ENCODE measurements at regions not wholly inside any gene's neighbourhood (a gene's known extent, or its start where the extent isn't known, plus 50 kb on each side); places are given as distances from the start of the nearest gene placed in this dataset.

DNA sequence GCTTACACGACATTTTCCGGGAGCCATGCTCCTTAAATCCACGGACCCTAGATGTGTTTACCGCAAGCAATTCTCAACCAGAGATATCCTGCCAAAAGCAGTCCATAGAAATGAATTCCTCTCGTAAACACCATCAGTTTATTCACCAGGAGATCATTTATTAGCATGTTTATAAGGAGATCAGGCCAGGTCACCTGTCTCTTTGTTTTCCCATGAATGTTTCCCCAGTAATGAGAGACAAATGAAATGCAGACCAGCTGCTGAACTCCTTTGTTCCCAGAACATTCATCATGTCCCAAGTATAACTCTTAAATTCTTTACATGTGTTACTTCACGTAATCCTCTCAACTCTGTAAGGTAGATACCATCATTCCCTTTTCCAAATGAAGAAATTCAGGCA, 137.1 kb downstream of the DDX53 start:
- Histone ChIP-seq H3K27me3 (replicated peaks in 1 of 2; ENCODE audit: control insufficient read depth in 2 of 2, extremely low read depth in 1 of 2, insufficient read depth in 2 of 2, low read length in 1 of 2) (no peaks in the 10 kb centered on the region), H3K36me3 (ENCODE audit: control insufficient read depth in 2 of 2, extremely low read depth in 1 of 2, insufficient read depth in 1 of 2, low read length in 1 of 2) (no peaks in the 10 kb centered on the region), H3K9me3 (no peaks in the 10 kb centered on the region), H3K4me3 (ENCODE audit: control insufficient read depth in 1 of 2, extremely low read depth in 1 of 2, low read length in 1 of 2) (no peak overlapping the region), H3K4me1 (ENCODE audit: control insufficient read depth in 1 of 2, extremely low read depth in 1 of 2, insufficient read depth in 2 of 2, low read length in 2 of 2) (no peaks in the 10 kb centered on the region), H3K27ac (ENCODE audit: low read length) (no peak overlapping the region)
- WGBS (ENCODE audit: insufficient coverage) = no CpG with 5 or more reads among the region's 6 CpGs
- CTCF ChIA-PET = no interaction called here
- POLR2A ChIA-PET = no interaction called here
- Mint-ChIP-seq H3K36me3 (no peaks in the 10 kb centered on the region), H3K4me3 (no peak overlapping the region), H3K9me3 (peaks cover 0 to 2% (median 0%) of the 10 kb centered on the region in 3 donors), H3K4me1 (no peaks in the 10 kb centered on the region), H3K27ac (no peak overlapping the region), H3K27me3 (peaks cover 0 to 10% of the 10 kb centered on the region in 2 donors)
- no peak for ATAC-seq (replicated peaks in 1 of 4)
- DNase-seq = no peak

DNA sequence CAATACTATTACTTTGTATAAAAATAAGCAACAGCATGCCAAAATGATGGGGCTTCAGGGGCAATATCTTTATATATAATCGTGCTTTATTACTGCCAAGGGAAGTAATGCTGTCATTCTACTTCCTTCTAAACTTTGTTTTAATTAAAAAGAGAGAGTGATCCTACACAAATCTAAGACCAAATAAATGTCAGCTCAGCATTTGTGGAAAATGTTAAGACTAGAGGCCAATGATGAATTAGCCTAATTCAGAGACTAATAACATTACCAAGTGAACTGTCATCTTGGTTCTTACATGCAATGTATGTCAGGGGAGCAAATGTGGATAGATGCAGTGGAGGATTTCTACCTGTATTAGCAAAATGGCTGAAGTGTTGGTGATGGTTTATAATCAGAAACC, 166.4 kb upstream of the PTCHD1 start:
- Histone ChIP-seq H3K27ac (ENCODE audit: low read length) (no peak overlapping the region), H3K9me3 (no peaks in the 10 kb centered on the region), H3K36me3 (ENCODE audit: control insufficient read depth in 2 of 2, extremely low read depth in 1 of 2, insufficient read depth in 1 of 2, low read length in 1 of 2) (no peaks in the 10 kb centered on the region), H3K4me1 (ENCODE audit: control insufficient read depth in 1 of 2, extremely low read depth in 1 of 2, insufficient read depth in 2 of 2, low read length in 2 of 2) (no peaks in the 10 kb centered on the region), H3K27me3 (replicated peaks in 1 of 2; ENCODE audit: control insufficient read depth in 2 of 2, extremely low read depth in 1 of 2, insufficient read depth in 2 of 2, low read length in 1 of 2) (no peaks in the 10 kb centered on the region), H3K4me3 (ENCODE audit: control insufficient read depth in 1 of 2, extremely low read depth in 1 of 2, low read length in 1 of 2) (no peak overlapping the region)
- CTCF ChIA-PET = no interaction called here
- POLR2A ChIA-PET = no interaction called here
- Mint-ChIP-seq H3K27ac (no peak overlapping the region), H3K36me3 (no peaks in the 10 kb centered on the region), H3K4me3 (no peak overlapping the region), H3K27me3 (peaks cover 0 to 21% of the 10 kb centered on the region in 2 donors), H3K9me3 (no peaks in the 10 kb centered on the region), H3K4me1 (no peaks in the 10 kb centered on the region)
- no peak for ATAC-seq (replicated peaks in 1 of 4)
- WGBS (ENCODE audit: insufficient coverage) = no CpG with 5 or more reads among the region's 1 CpG
- DNase-seq = no peak

DNA sequence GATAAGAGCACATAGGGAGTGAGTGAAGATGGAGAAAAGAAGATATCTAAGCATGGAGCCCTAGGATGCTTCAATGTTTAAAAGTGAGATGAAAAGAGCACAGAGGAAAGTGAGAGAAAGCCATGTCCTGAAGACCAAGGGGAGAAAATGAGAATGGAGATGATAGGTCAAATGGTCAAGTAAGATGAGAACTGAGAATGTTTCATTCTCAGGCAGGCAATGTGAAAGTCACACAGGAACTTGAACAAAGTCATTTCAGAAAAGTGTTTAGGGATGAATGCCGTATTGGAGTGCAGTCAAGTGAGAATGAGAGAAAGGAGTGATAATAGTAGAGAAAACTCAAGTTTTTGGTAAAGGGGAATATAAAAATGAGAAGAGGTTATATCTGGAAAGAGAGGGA, 148.7 kb upstream of the PTCHD1 start:
- no peaks in the 10 kb centered on the region for H3K27me3 ChIP-seq (replicated peaks in 1 of 2; ENCODE audit: control insufficient read depth in 2 of 2, extremely low read depth in 1 of 2, insufficient read depth in 2 of 2, low read length in 1 of 2)
- CTCF ChIA-PET = no interaction called here
- no CpG with 5 or more reads among the region's 1 CpG for WGBS (ENCODE audit: insufficient coverage)
- H3K36me3 ChIP-seq (ENCODE audit: control insufficient read depth in 2 of 2, extremely low read depth in 1 of 2, insufficient read depth in 1 of 2, low read length in 1 of 2) = no peaks in the 10 kb centered on the region
- Mint-ChIP-seq H3K27ac (no peak overlapping the region), H3K4me1 (no peaks in the 10 kb centered on the region), H3K4me3 (no peak overlapping the region), H3K9me3 (no peaks in the 10 kb centered on the region), H3K36me3 (no peaks in the 10 kb centered on the region), H3K27me3 (peaks cover 0 to 9% of the 10 kb centered on the region in 2 donors)
- POLR2A ChIA-PET = no interaction called here
- no peak overlapping the region for H3K27ac ChIP-seq (ENCODE audit: low read length)
- H3K4me1 ChIP-seq (ENCODE audit: control insufficient read depth in 1 of 2, extremely low read depth in 1 of 2, insufficient read depth in 2 of 2, low read length in 2 of 2) = no peaks in the 10 kb centered on the region
- ATAC-seq (replicated peaks in 1 of 4) (no peak), DNase-seq (no peak)
- H3K4me3 ChIP-seq (ENCODE audit: control insufficient read depth in 1 of 2, extremely low read depth in 1 of 2, low read length in 1 of 2) = no peak overlapping the region
- H3K9me3 ChIP-seq = no peaks in the 10 kb centered on the region

DNA sequence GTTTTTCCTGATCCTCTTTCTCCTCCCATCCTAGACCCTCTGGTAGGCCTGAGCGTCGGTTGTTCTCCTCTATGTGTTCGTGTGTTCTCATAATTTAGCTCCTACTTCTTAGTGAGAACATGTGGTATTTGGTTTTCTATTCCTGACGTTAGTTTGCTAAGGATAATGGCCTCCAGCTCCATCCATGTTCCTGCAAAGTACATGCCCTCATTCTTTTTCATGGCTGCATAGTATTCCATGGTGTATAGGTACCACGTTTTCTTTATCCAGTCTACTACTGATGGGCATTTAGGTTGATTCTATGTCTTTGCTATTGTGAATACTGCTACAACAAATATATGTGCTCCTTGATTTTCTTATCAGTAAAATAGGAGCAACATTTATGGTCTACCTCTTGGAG, 146.8 kb upstream of the PTCHD1 start:
- H3K27ac ChIP-seq (ENCODE audit: low read length) = no peak overlapping the region
- Mint-ChIP-seq H3K27me3 (peaks cover 0 to 7% of the 10 kb centered on the region in 2 donors), H3K36me3 (no peaks in the 10 kb centered on the region), H3K4me3 (no peak overlapping the region), H3K27ac (no peak overlapping the region), H3K4me1 (no peaks in the 10 kb centered on the region), H3K9me3 (no peaks in the 10 kb centered on the region)
- no peaks in the 10 kb centered on the region for H3K27me3 ChIP-seq (replicated peaks in 1 of 2; ENCODE audit: control insufficient read depth in 2 of 2, extremely low read depth in 1 of 2, insufficient read depth in 2 of 2, low read length in 1 of 2)
- no peak overlapping the region for H3K4me3 ChIP-seq (ENCODE audit: control insufficient read depth in 1 of 2, extremely low read depth in 1 of 2, low read length in 1 of 2)
- WGBS (ENCODE audit: insufficient coverage) = no CpG with 5 or more reads among the region's 5 CpGs
- ChIA-PET POLR2A (no interaction called here), CTCF (no interaction called here)
- DNase-seq (no peak), ATAC-seq (replicated peaks in 1 of 4) (no peak)
- no peaks in the 10 kb centered on the region for H3K4me1 ChIP-seq (ENCODE audit: control insufficient read depth in 1 of 2, extremely low read depth in 1 of 2, insufficient read depth in 2 of 2, low read length in 2 of 2)
- no peaks in the 10 kb centered on the region for H3K9me3 ChIP-seq
- no peaks in the 10 kb centered on the region for H3K36me3 ChIP-seq (ENCODE audit: control insufficient read depth in 2 of 2, extremely low read depth in 1 of 2, insufficient read depth in 1 of 2, low read length in 1 of 2)

DNA sequence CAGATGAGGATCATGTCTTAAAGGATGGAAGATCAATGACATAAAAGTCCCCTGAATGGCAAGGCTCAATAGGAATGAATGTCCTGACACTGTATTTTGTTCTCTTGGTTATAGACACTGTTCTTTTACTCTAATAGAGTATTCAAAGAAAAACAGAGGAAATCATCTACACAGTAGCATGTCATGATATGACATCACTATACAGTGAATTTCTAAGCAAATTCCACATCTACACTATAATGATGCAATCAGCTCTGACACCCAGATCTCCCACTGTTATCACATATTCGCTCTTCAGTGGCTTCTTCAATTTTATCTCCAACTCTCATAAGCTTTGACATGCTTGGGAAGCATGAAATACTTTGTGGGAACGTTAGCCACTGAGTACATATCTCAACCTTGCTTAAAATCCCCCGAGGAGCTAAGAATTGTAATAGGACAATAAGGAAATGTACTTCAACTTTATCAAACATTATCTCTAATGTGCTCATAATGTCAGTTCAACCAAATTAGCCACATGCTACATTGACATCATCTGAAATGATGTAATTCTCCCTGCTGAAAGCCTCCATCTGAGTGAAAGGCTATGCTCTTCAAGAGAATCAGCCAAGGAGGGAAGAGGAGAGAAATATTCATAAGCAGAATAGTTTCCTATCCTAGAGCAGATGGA, 139.6 kb upstream of the PTCHD1 start:
- Histone ChIP-seq H3K4me3 (ENCODE audit: control insufficient read depth in 1 of 2, extremely low read depth in 1 of 2, low read length in 1 of 2) (no peak overlapping the region), H3K9me3 (no peaks in the 10 kb centered on the region), H3K36me3 (ENCODE audit: control insufficient read depth in 2 of 2, extremely low read depth in 1 of 2, insufficient read depth in 1 of 2, low read length in 1 of 2) (no peaks in the 10 kb centered on the region), H3K27me3 (replicated peaks in 1 of 2; ENCODE audit: control insufficient read depth in 2 of 2, extremely low read depth in 1 of 2, insufficient read depth in 2 of 2, low read length in 1 of 2) (no peaks in the 10 kb centered on the region), H3K27ac (ENCODE audit: low read length) (no peak overlapping the region), H3K4me1 (ENCODE audit: control insufficient read depth in 1 of 2, extremely low read depth in 1 of 2, insufficient read depth in 2 of 2, low read length in 2 of 2) (no peaks in the 10 kb centered on the region)
- ATAC-seq (replicated peaks in 1 of 4) (no peak), DNase-seq (no peak)
- Mint-ChIP-seq H3K27me3 (peaks cover 0 to 7% of the 10 kb centered on the region in 2 donors), H3K4me1 (no peaks in the 10 kb centered on the region), H3K36me3 (no peaks in the 10 kb centered on the region), H3K9me3 (no peaks in the 10 kb centered on the region), H3K27ac (no peak overlapping the region), H3K4me3 (no peak overlapping the region)
- ChIA-PET CTCF (no interaction called here), POLR2A (no interaction called here)
- WGBS (ENCODE audit: insufficient coverage) = no CpG with 5 or more reads among the region's 3 CpGs

DNA sequence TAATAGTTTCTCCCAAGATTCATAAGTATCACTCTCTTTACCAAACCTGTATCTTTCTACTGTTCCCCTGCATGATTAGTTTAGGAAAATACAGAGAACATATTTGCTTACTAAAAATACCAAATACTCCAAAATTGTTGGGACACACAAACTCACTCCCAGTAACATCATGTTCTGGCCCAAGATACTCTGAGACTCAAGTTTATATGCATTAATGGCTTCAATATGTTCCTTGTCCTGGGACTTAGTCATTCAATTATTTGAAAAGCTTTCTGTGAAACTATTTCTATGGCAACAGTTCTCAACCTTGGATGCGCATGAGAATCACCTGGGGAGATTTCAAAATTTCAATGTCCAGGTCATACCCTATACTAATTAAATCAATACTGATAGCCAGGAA, 138.9 kb upstream of the PTCHD1 start:
- no peak for ATAC-seq (replicated peaks in 1 of 4)
- no peak for DNase-seq
- no peaks in the 10 kb centered on the region for H3K9me3 Mint-ChIP-seq
- Histone ChIP-seq H3K36me3 (ENCODE audit: control insufficient read depth in 2 of 2, extremely low read depth in 1 of 2, insufficient read depth in 1 of 2, low read length in 1 of 2) (no peaks in the 10 kb centered on the region), H3K4me1 (ENCODE audit: control insufficient read depth in 1 of 2, extremely low read depth in 1 of 2, insufficient read depth in 2 of 2, low read length in 2 of 2) (no peaks in the 10 kb centered on the region), H3K27ac (ENCODE audit: low read length) (no peak overlapping the region), H3K4me3 (ENCODE audit: control insufficient read depth in 1 of 2, extremely low read depth in 1 of 2, low read length in 1 of 2) (no peak overlapping the region), H3K27me3 (replicated peaks in 1 of 2; ENCODE audit: control insufficient read depth in 2 of 2, extremely low read depth in 1 of 2, insufficient read depth in 2 of 2, low read length in 1 of 2) (no peaks in the 10 kb centered on the region), H3K9me3 (no peaks in the 10 kb centered on the region)
- H3K27me3 Mint-ChIP-seq = peaks cover 0 to 6% of the 10 kb centered on the region in 2 donors
- ChIA-PET CTCF (no interaction called here), POLR2A (interaction anchor here in 1 of 2 donors (0.5 kb wide), 1 partner anchor 414 kb away, joined by 3 read pairs; no protein-coding TSS in a partner anchor)
- H3K4me3 Mint-ChIP-seq = no peak overlapping the region
- H3K27ac Mint-ChIP-seq = no peak overlapping the region
- no peaks in the 10 kb centered on the region for H3K36me3 Mint-ChIP-seq
- no peaks in the 10 kb centered on the region for H3K4me1 Mint-ChIP-seq
- WGBS (ENCODE audit: insufficient coverage) = no CpG with 5 or more reads among the region's 1 CpG

DNA sequence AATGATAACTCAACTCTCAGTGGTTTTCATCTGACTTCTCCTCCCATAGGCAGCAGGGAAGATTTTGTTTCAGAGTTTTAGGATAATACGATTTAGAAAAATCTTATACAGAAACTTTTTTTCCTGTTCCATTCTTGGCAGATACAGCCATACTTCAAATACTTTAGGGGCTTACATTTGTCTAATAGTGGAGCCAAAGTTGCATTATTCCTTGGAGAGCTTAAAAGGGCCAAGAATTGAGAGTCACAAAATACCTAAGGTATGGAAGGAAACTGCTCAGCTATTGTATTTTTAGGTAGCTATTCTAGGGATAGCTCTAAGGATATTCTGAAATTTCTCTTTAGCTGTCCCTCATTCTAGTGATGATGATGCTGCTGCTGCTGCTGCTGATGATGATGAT, 132.9 kb upstream of the PTCHD1 start:
- Mint-ChIP-seq H3K27ac (no peak overlapping the region), H3K4me3 (no peak overlapping the region), H3K27me3 (peaks cover 0 to 3% of the 10 kb centered on the region in 2 donors), H3K4me1 (no peaks in the 10 kb centered on the region), H3K9me3 (no peaks in the 10 kb centered on the region), H3K36me3 (no peaks in the 10 kb centered on the region)
- H3K4me3 ChIP-seq (ENCODE audit: control insufficient read depth in 1 of 2, extremely low read depth in 1 of 2, low read length in 1 of 2) = no peak overlapping the region
- ATAC-seq (replicated peaks in 1 of 4) (no peak), DNase-seq (no peak)
- no peaks in the 10 kb centered on the region for H3K9me3 ChIP-seq
- POLR2A ChIA-PET = no interaction called here
- no peak overlapping the region for H3K27ac ChIP-seq (ENCODE audit: low read length)
- CTCF ChIA-PET = no interaction called here
- no peaks in the 10 kb centered on the region for H3K27me3 ChIP-seq (replicated peaks in 1 of 2; ENCODE audit: control insufficient read depth in 2 of 2, extremely low read depth in 1 of 2, insufficient read depth in 2 of 2, low read length in 1 of 2)
- no peaks in the 10 kb centered on the region for H3K4me1 ChIP-seq (ENCODE audit: control insufficient read depth in 1 of 2, extremely low read depth in 1 of 2, insufficient read depth in 2 of 2, low read length in 2 of 2)
- H3K36me3 ChIP-seq (ENCODE audit: control insufficient read depth in 2 of 2, extremely low read depth in 1 of 2, insufficient read depth in 1 of 2, low read length in 1 of 2) = no peaks in the 10 kb centered on the region
- no CpG with 5 or more reads among the region's 1 CpG for WGBS (ENCODE audit: insufficient coverage)

Measured in T-cell (primary cell).